GM19438 (cell line): ENCODE measurements at regions not wholly inside any gene's neighbourhood (a gene's known extent, or its start where the extent isn't known, plus 50 kb on each side); places are given as distances from the start of the nearest gene placed in this dataset.

Source experiments
- ATAC-seq: cut with Tn5 transposase; IDR thresholded peaks from one replicate; pipeline ENCODE4 v1.9.1; 2021; ENCODE audit warnings: low read depth; ENCODE audit not compliant: unreplicated experiment

DNA sequence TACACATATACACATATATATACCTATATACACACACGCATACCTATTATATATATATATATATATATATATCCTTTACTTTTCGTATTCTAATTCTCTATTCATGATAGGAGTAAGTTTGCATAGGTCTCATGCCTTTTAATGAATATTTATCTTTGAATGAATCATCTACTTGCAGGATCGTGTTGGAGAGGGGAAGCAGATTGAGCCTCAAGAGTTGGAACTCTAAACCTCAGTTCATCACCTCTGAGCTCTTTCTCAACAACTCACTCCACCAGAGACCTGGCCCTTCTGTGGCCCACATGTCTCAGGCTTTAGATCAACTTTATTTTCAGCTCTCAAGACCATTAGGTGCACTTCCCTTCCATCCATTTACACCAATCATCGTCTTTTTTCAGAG is 490.4 kb upstream of the ID2 start:
- no peak for ATAC-seq

- ATAC-seq = no peak
Measured at GRCh38 chr2:8193146-8193545, 488.7 kb upstream of the ID2 start.

DNA sequence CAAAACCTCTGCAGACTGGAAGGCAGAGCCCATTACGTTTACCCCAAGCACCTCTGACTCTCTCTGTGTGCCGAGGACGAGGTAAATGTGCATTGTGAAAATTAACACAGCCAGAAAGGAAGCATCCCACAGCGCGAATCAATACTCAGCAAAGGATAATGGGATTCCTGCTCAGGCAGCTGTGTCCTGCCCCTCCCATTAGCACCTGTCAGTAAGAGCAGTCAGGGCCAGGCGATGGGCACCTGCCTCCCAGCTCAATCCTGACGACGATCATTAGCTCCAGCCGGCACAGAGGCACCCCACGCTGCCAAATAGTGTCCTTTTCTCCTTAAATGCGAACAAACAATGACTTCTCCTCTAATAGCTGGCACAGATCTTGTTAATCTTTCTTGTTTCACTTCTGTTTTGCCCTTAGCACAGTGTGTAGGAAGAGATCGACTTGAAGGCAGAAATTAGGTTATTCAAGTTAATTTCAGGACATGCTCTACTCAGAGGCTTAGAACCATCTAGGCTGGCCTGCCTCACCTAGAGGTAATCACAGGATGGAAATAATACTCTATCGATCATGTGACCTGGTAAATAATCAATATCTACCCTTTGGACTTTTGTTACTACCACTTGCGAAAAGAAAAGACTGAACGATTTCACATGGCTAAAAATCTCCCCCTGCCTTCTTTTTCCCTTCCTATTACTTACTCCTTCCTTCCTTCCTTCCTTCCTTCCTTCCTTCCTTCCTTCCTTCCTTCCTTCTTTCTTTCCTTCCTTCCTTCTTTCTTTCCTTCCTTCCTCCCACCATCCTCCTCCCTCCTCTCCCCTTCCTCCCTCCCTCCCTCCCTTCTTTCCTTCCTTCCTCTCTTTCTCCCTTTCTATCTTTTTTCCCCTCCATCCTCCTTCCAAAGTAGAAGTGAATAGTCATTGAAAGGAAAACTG is 487.9 kb upstream of the ID2 start:
- no peak for ATAC-seq

DNA sequence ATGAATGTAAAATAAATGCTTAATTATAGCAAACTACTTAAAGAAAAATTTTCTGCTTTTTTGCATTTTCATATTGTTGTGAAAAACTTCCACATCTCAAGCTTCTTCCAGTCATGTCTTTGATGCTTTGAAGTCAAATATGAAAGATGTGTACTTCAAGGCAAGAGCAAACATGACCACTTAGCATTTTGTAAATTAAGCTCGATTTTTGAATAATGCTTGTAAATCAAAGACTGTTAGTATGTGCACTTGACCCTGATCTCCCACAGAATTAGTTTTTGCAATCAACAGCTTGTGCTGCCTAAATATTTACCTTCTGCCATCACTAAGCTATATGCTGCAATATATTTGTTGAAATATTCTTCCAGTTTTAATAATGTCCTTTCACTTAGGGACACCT is 486.1 kb upstream of the ID2 start:
- no peak for ATAC-seq

DNA sequence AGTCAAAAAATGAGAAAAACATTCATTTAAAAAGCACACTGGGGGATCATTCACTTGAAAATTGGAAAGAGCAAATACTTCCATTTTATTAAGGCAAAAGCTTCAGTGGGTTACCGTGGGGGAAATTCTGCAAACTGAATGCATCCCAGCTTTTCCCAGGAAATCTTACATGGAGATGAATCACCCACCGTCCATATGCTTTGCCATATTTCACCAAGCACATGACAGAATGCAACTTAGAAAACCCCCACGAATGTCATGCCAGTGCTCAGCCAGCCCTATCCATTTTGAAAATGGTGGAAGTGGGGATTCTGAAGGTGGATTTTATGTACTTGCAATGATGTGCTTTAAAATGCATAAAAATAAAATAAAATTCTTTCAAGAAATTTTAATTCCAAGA is 485.5 kb upstream of the ID2 start:
- no peak for ATAC-seq

DNA sequence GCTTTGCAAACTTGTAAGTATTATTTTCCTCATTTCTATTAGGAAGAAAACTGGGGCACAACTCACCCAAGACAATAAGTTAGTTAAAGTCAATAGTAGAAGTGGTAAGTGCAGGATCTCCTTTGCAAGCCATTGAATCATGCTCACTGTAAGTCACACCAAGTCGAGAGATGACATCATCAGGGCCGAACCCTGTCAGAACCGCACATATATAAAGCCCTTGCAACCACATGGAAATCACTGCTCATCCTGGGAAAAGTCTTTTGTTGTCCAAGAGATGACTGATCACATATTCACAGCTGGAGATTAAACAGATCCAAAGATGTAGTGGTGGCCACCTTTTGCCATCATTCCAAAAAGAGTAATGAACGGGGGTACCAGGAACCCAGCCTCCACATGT is 484.8 kb upstream of the ID2 start:
- ATAC-seq = no peak

DNA sequence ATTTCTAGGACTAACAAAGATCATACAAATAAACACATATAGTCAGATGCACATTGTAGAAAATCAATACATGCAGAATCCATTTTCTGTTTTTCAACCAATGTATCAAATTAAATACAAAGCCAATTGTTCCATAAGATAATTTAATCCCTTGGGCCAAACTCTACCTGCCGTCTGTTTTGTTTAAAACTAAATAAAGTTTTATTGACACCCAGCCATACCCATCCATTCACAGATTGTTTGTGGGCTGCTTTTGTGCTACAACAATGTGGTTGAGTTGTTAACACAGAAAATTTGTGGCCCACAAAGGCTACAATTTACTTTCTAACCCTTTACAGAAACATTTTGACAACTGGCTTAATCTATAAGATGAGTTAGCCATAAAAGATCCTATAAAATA is 484.0 kb upstream of the ID2 start:
- no peak for ATAC-seq

GRCh38 chr2:8198766-8199382 is 483.0 kb upstream of the ID2 start:
- no peak for ATAC-seq

DNA sequence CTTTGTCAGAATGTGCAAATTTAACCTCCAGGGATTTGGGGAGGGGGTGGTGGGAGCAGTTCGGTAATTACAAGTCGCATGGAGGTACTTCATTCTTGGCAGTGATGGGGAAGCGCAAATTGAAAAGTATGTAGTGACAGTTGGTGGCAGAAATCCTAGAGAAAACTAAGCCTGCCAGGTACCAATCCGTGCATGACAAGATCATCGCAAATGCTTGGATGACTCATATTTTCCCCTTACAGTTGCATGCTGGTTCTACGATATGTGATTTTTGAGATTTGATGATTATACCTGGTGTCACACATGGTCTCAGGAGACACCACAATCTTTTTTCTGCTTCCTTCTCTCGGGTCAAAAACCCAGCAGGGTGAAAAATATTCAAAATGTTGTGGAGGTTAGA is 479.7 kb upstream of the ID2 start:
- no peak for ATAC-seq

GRCh38 chr2:8203364-8203763 is 478.5 kb upstream of the ID2 start:
- no peak for ATAC-seq

DNA sequence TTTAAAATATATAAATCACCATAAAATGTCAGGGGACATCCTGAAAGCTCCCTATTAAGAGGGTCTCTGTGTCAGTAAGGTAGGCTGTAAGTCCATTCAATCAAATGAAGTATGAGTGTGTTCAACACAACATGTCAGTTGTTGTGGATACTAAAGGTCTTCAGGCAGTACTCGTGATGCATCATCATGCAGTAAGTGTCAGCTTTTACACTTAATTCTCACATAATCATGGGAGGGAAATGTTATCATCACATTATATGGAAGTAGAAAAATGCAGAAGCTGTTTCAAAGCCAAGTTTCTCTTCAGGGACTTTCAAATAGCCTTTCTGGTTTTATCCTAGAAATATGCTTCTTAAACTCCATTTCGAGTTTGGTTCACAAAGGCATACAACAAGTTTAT is 477.1 kb upstream of the ID2 start:
- no peak for ATAC-seq

DNA sequence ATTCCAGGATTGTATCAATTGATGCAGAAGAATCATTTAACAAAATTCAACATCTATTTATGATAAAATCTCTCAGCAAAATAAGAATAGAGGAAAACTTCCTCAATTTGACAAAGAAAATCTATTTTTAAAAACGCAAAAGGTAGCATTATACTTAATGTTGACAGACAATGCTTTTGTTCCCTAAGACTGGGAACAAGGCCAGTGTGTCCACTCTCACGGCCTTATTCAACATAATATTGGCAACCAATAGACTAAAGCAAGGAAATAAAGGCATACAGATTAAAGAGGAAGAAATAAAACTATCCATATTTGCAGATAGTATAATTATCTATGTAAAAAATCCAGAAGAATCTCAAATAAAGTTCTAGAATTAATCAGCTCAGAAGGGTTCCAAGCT is 472.4 kb upstream of the ID2 start:
- ATAC-seq = no peak

GRCh38 chr2:8211384-8211783 is 470.5 kb upstream of the ID2 start:
- no peak for ATAC-seq

GRCh38 chr2:8212239-8212638 is 469.6 kb upstream of the ID2 start:
- no peak for ATAC-seq

DNA sequence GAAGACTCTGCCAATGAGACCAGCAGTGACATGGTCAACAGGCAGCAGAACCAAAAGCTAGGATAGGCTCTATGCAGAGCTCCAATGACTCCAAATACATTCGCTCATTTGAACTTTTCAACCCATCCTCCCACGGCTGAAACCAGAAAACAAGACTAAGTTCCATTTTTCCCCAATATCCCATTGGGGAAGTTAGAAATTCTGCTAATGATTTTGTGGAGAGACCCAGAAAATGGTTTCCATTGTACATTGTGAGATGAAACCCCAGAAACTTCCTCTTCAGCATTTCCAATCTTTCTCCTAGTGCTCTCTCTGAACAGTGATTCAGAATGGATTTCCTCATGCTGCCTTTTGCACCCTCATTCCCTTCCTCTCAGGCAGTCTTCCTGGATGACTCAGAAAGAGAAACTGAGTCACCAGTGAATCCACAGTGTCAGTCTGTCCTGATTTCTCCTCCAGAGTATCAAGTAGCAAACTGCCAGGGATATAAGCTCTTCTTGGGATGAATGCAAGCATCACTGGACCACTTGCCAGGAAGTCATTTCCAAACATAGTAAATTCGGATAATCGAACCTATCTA is 467.7 kb upstream of the ID2 start:
- ATAC-seq = no peak

DNA sequence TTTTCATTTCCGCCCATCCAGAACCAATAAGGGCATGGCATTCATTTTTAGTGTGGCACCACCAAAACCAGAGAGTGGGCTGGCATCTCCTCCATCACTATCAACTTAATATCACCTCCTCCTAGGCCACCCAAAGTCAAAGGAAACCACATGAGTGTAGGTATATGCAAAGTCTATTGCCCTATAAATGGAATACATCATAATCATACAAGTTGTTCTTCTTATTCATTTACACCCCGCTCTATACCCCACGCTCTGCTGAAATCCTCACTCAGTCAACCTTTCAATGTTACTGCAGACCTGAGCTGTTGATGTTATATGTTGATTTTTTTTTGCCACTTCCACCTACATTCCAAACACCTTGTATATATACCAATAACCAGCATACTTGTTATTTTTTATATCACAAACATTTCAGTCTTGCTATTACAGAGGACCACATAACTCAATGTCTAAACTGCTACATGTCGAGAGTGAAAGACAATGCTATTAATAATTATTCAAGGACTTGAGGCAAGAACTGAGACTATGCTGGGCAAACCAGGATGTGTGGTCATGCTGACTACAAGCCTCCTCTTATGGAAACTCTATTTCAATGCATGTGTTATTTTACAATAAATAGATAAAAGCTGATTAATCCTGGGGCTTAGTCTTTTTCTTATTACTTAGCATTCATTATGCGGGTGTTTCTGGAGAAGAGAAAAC is 466.5 kb upstream of the ID2 start:
- peak; percentile 99 for ATAC-seq

- ATAC-seq = no peak
Measured at GRCh38 chr2:8215982-8216381, 465.9 kb upstream of the ID2 start.

DNA sequence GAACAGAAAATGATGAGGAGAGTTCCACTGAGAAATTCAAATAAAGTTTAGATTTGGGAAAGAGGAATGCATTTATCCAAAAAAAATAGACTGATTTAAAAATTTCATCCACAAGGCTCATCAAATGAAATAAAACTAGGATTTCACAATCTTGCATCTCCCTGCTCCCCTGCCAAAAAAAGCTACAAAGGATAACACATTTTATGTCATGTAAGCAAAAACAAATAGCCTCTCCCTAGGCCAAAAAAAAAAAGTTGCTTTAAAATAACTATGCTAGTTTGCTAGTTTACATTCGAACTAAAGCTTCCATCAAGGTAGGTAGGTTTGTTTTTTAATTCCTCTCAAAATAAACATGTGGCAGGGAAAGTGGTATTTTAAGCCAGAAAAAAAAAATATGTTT is 465.5 kb upstream of the ID2 start:
- no peak for ATAC-seq

- ATAC-seq = no peak
Measured at GRCh38 chr2:8217468-8218030, 464.3 kb upstream of the ID2 start.

- ATAC-seq = no peak
Measured at GRCh38 chr2:8219096-8219495, 462.8 kb upstream of the ID2 start.
